ENCODE measurements at regions not wholly inside any gene's neighbourhood (a gene's known extent, or its start where the extent isn't known, plus 50 kb on each side); places are given as distances from the start of the nearest gene placed in this dataset.

DNA sequence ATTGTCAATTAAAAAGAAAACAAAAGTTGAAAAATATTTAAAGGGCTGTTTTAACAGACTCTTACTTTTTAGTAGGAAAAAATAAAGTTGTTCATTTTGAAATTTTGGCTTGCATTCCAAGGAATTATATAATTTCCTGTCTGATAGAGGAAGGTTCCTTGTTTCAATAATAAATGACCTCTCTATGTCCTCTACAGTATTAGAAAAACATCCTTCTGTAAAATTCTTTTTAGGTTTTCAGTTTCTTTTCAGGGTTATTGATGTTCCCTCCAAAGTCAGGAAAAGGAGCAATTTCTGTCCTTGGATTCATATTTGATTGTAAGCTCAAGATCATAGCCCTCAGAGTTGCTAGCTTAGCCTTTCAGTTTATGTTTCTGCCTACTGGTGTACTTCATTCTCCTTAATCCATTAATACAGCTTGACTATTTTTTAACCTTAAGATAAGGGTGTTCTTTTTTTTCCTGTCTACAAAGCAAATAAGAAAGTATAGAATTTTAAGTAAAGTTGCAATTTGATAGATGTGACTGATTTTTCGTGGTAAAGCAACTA, 125.2 kb upstream of the COL3A1 start:
- no peaks in the 10 kb centered on the region for H3K4me1 Mint-ChIP-seq (ENCODE audit: low read depth, unreplicated experiment)
- no peaks in the 10 kb centered on the region for H3K36me3 Mint-ChIP-seq (ENCODE audit: insufficient read depth, unreplicated experiment)

DNA sequence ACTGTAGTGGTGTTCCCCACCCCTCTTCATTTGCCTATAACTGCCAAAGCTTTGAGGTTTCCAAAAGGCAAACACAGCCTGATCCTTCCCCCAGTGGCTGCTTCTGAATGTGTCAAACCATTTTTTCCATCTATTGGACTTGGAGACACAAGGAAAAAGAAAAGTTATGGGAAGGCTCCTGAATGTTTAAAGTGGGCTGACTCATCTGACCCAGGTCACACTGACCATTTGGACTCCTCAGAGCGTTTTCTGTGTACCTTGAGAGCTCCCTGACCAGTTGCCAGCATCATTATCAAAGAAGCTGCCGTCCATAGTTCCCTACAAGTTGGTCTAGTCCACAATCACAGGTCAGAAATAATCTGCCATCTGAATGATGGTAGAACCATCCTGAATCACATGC, 123.4 kb upstream of the COL3A1 start:
- H3K4me3 Mint-ChIP-seq (ENCODE audit: unreplicated experiment): no peak overlapping the region
- H3K4me1 ChIP-seq: no peaks in the 10 kb centered on the region
- POLR2A ChIA-PET: no interaction called here
- H3K4me3 ChIP-seq (ENCODE audit: low read depth, low read length): no peak overlapping the region
- H3K27ac Mint-ChIP-seq (ENCODE audit: unreplicated experiment): no peak overlapping the region
- intact Hi-C loops (cut with micrococcal nuclease; ENCODE audit: unreplicated experiment): no loop called here
- H3K36me3 ChIP-seq (ENCODE audit: control insufficient read depth, insufficient read depth, low read length): no peaks in the 10 kb centered on the region
- no TSS peak for BruUV-seq (replicated peaks)
- no peaks in the 10 kb centered on the region for H3K27me3 Mint-ChIP-seq (ENCODE audit: insufficient read depth, unreplicated experiment)
- TF ChIP-seq, protein P1, sequence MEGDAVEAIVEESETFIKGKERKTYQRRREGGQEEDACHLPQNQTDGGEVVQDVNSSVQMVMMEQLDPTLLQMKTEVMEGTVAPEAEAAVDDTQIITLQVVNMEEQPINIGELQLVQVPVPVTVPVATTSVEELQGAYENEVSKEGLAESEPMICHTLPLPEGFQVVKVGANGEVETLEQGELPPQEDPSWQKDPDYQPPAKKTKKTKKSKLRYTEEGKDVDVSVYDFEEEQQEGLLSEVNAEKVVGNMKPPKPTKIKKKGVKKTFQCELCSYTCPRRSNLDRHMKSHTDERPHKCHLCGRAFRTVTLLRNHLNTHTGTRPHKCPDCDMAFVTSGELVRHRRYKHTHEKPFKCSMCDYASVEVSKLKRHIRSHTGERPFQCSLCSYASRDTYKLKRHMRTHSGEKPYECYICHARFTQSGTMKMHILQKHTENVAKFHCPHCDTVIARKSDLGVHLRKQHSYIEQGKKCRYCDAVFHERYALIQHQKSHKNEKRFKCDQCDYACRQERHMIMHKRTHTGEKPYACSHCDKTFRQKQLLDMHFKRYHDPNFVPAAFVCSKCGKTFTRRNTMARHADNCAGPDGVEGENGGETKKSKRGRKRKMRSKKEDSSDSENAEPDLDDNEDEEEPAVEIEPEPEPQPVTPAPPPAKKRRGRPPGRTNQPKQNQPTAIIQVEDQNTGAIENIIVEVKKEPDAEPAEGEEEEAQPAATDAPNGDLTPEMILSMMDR (IDR thresholded peaks at IDR 0.05; ENCODE audit: insufficient read depth in 1 of 2, low read depth in 1 of 2, low read length in 1 of 2, severe bottlenecking in 1 of 2, unreplicated experiment in 1 of 2): no peak
- no peaks in the 10 kb centered on the region for H3K27me3 ChIP-seq (replicated peaks; ENCODE audit: control insufficient read depth, insufficient read depth, low read length)
- CTCF ChIA-PET: no interaction called here
- no peaks in the 10 kb centered on the region for H3K4me1 Mint-ChIP-seq (ENCODE audit: low read depth, unreplicated experiment)
- no peaks in the 10 kb centered on the region for H3K9me3 ChIP-seq
- no peaks in the 10 kb centered on the region for H3K9me3 Mint-ChIP-seq (ENCODE audit: unreplicated experiment)
- H3K36me3 Mint-ChIP-seq (ENCODE audit: insufficient read depth, unreplicated experiment): no peaks in the 10 kb centered on the region
- no peak for DNase-seq

More for the DNA sequence above, 125.2 kb upstream of the COL3A1 start:
- POLR2A ChIA-PET: no interaction called here
- Histone ChIP-seq H3K9me3 (no peaks in the 10 kb centered on the region), H3K4me3 (ENCODE audit: low read depth, low read length) (no peak overlapping the region), H3K4me1 (no peaks in the 10 kb centered on the region), H3K27me3 (replicated peaks; ENCODE audit: control insufficient read depth, insufficient read depth, low read length) (no peaks in the 10 kb centered on the region), H3K36me3 (ENCODE audit: control insufficient read depth, insufficient read depth, low read length) (no peaks in the 10 kb centered on the region)
- CTCF ChIA-PET: no interaction called here
- intact Hi-C loops (cut with micrococcal nuclease; ENCODE audit: unreplicated experiment): no loop called here
- Mint-ChIP-seq H3K27me3 (ENCODE audit: insufficient read depth, unreplicated experiment) (no peaks in the 10 kb centered on the region), H3K4me3 (ENCODE audit: unreplicated experiment) (no peak overlapping the region), H3K27ac (ENCODE audit: unreplicated experiment) (no peak overlapping the region), H3K9me3 (ENCODE audit: unreplicated experiment) (no peaks in the 10 kb centered on the region)
- DNase-seq: no peak
- BruUV-seq (replicated peaks): no TSS peak
- TF ChIP-seq, protein P1 (IDR thresholded peaks at IDR 0.05; ENCODE audit: insufficient read depth in 1 of 2, low read depth in 1 of 2, low read length in 1 of 2, severe bottlenecking in 1 of 2, unreplicated experiment in 1 of 2): no peak

DNA sequence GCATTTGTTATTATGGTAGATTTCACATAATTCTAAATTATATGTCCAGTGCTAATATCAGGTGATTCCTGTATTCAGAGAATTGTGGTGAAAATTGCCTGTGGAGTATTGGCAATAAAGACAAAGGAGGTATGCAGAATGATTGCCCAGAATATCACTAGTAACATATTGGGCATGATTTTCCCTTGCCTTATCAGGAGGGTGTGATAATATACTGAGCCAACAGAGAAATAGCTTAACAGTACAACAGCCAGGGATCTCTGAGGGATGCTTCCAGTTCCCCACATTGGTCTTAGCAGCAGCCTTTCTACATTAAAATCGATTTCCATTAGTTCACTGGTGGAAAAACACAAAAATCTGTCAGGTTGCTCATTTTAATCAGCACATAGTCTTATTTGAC, 122.9 kb upstream of the COL3A1 start:
- Mint-ChIP-seq H3K36me3 (ENCODE audit: insufficient read depth, unreplicated experiment) (no peaks in the 10 kb centered on the region), H3K4me1 (ENCODE audit: low read depth, unreplicated experiment) (no peaks in the 10 kb centered on the region), H3K27me3 (ENCODE audit: insufficient read depth, unreplicated experiment) (no peaks in the 10 kb centered on the region), H3K27ac (ENCODE audit: unreplicated experiment) (no peak overlapping the region), H3K4me3 (ENCODE audit: unreplicated experiment) (no peak overlapping the region), H3K9me3 (ENCODE audit: unreplicated experiment) (no peaks in the 10 kb centered on the region)
- no peaks in the 10 kb centered on the region for H3K36me3 ChIP-seq (ENCODE audit: control insufficient read depth, insufficient read depth, low read length)
- CTCF ChIA-PET: no interaction called here
- H3K4me3 ChIP-seq (ENCODE audit: low read depth, low read length): no peak overlapping the region
- TF ChIP-seq, protein P1 (IDR thresholded peaks at IDR 0.05; ENCODE audit: insufficient read depth in 1 of 2, low read depth in 1 of 2, low read length in 1 of 2, severe bottlenecking in 1 of 2, unreplicated experiment in 1 of 2): no peak
- H3K9me3 ChIP-seq: no peaks in the 10 kb centered on the region
- POLR2A ChIA-PET: no interaction called here
- no peaks in the 10 kb centered on the region for H3K27me3 ChIP-seq (replicated peaks; ENCODE audit: control insufficient read depth, insufficient read depth, low read length)
- no TSS peak for BruUV-seq (replicated peaks)
- no peaks in the 10 kb centered on the region for H3K4me1 ChIP-seq
- no peak for DNase-seq
- intact Hi-C loops (cut with micrococcal nuclease; ENCODE audit: unreplicated experiment): no loop called here

Measured in Caco-2 (cell line).